ENCODE measurements at regions not wholly inside any gene's neighbourhood (a gene's known extent, or its start where the extent isn't known, plus 50 kb on each side); places are given as distances from the start of the nearest gene placed in this dataset.

GRCh38 chr6:165967810-165968407 lies 199.7 kb downstream of the TBXT start:
- H3K79me2 ChIP-seq (replicated peaks; ENCODE audit: insufficient read depth, low read length), result no peaks in the 10 kb centered on the region
- no peaks in the 10 kb centered on the region for H3K9me2 ChIP-seq (ENCODE audit: insufficient read depth, low read length)
- no peak overlapping the region for H3K4me3 ChIP-seq (ENCODE audit: low read length)
- H3K9me3 ChIP-seq (ENCODE audit: low read length), result no peaks in the 10 kb centered on the region
- no peak overlapping the region for H3K27ac ChIP-seq (ENCODE audit: low read length)
- H3K9ac ChIP-seq (ENCODE audit: low read length), result no peak overlapping the region
- H3K27me3 ChIP-seq (ENCODE audit: insufficient read depth, low read depth, low read length), result no peaks in the 10 kb centered on the region
- no peak overlapping the region for H2AFZ ChIP-seq (ENCODE audit: low read depth, low read length)
- no peaks in the 10 kb centered on the region for H4K20me1 ChIP-seq (ENCODE audit: insufficient read depth)
- no peaks in the 10 kb centered on the region for H3F3A ChIP-seq (ENCODE audit: insufficient read depth, low read length, poor library complexity, severe bottlenecking)
- TF ChIP-seq, protein P1, sequence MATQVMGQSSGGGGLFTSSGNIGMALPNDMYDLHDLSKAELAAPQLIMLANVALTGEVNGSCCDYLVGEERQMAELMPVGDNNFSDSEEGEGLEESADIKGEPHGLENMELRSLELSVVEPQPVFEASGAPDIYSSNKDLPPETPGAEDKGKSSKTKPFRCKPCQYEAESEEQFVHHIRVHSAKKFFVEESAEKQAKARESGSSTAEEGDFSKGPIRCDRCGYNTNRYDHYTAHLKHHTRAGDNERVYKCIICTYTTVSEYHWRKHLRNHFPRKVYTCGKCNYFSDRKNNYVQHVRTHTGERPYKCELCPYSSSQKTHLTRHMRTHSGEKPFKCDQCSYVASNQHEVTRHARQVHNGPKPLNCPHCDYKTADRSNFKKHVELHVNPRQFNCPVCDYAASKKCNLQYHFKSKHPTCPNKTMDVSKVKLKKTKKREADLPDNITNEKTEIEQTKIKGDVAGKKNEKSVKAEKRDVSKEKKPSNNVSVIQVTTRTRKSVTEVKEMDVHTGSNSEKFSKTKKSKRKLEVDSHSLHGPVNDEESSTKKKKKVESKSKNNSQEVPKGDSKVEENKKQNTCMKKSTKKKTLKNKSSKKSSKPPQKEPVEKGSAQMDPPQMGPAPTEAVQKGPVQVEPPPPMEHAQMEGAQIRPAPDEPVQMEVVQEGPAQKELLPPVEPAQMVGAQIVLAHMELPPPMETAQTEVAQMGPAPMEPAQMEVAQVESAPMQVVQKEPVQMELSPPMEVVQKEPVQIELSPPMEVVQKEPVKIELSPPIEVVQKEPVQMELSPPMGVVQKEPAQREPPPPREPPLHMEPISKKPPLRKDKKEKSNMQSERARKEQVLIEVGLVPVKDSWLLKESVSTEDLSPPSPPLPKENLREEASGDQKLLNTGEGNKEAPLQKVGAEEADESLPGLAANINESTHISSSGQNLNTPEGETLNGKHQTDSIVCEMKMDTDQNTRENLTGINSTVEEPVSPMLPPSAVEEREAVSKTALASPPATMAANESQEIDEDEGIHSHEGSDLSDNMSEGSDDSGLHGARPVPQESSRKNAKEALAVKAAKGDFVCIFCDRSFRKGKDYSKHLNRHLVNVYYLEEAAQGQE (IDR thresholded peaks at IDR 0.05; ENCODE audit: borderline replicate concordance), result no peak
- TF ChIP-seq EP300 (conservative IDR thresholded peaks at IDR 0.05; ENCODE audit: poor library complexity, severe bottlenecking) (no peak), MXI1 (conservative IDR thresholded peaks at IDR 0.05; ENCODE audit: poor library complexity, severe bottlenecking) (no peak), POLR2AphosphoS5 (IDR thresholded peaks at IDR 0.05) (no peak), TAF1 (IDR thresholded peaks at IDR 0.05; ENCODE audit: low read depth) (no peak), SMC3 (conservative IDR thresholded peaks at IDR 0.05; ENCODE audit: poor library complexity) (no peak)
- no peak overlapping the region for H3K4me2 ChIP-seq (ENCODE audit: low read length)
- H3K36me3 ChIP-seq (ENCODE audit: insufficient read depth, low read length), result no peaks in the 10 kb centered on the region

GRCh38 chr6:165963750-165964149 lies 203.9 kb downstream of the TBXT start:
- H3K4me2 ChIP-seq (ENCODE audit: low read length), result no peak overlapping the region
- H3K79me2 ChIP-seq (replicated peaks; ENCODE audit: insufficient read depth, low read length), result no peaks in the 10 kb centered on the region
- H3F3A ChIP-seq (ENCODE audit: insufficient read depth, low read length, poor library complexity, severe bottlenecking), result no peaks in the 10 kb centered on the region
- no peak overlapping the region for H3K4me3 ChIP-seq (ENCODE audit: low read length)
- no peaks in the 10 kb centered on the region for H4K20me1 ChIP-seq (ENCODE audit: insufficient read depth)
- no peak overlapping the region for H2AFZ ChIP-seq (ENCODE audit: low read depth, low read length)
- H3K27ac ChIP-seq (ENCODE audit: low read length), result no peak overlapping the region
- no peaks in the 10 kb centered on the region for H3K9me3 ChIP-seq (ENCODE audit: low read length)
- H3K9ac ChIP-seq (ENCODE audit: low read length), result no peak overlapping the region
- H3K36me3 ChIP-seq (ENCODE audit: insufficient read depth, low read length), result no peaks in the 10 kb centered on the region
- no peak for TF ChIP-seq MXI1 (conservative IDR thresholded peaks at IDR 0.05; ENCODE audit: poor library complexity, severe bottlenecking)
- TF ChIP-seq RAD21 (conservative IDR thresholded peaks at IDR 0.05), result no peak
- no peak for TF ChIP-seq EP300 (conservative IDR thresholded peaks at IDR 0.05; ENCODE audit: poor library complexity, severe bottlenecking)
- no peak for TF ChIP-seq POLR2AphosphoS5 (IDR thresholded peaks at IDR 0.05)
- no peak for TF ChIP-seq EZH2 (IDR thresholded peaks at IDR 0.05; ENCODE audit: borderline replicate concordance, insufficient read depth, low read length, poor library complexity, severe bottlenecking)
- TF ChIP-seq SMC3 (conservative IDR thresholded peaks at IDR 0.05; ENCODE audit: poor library complexity), result no peak
- no peak for TF ChIP-seq TAF1 (IDR thresholded peaks at IDR 0.05; ENCODE audit: low read depth)
- no peak for TF ChIP-seq CTCF (IDR thresholded peaks at IDR 0.05; ENCODE audit: poor library complexity, severe bottlenecking)
- no peaks in the 10 kb centered on the region for H3K9me2 ChIP-seq (ENCODE audit: insufficient read depth, low read length)
- no peaks in the 10 kb centered on the region for H3K27me3 ChIP-seq (ENCODE audit: insufficient read depth, low read depth, low read length)

All from neural cell (in vitro differentiated cells).